ENCODE measurements at regions not wholly inside any gene's neighbourhood (a gene's known extent, or its start where the extent isn't known, plus 50 kb on each side); places are given as distances from the start of the nearest gene placed in this dataset.

- no peak for TF ChIP-seq CTCF (IDR thresholded peaks at IDR 0.05)
- no peak for TF ChIP-seq POLR2A (IDR thresholded peaks at IDR 0.05)
- Histone ChIP-seq H3K9me3 (no peaks in the 10 kb centered on the region), H3K4me1 (no peaks in the 10 kb centered on the region), H3K27me3 (no peaks in the 10 kb centered on the region), H3K27ac (peak overlapping the region in 2 of 4 donors; percentile 33 to 39), H3K36me3 (no peaks in the 10 kb centered on the region), H3K4me3 (no peak overlapping the region)
- intact Hi-C loops (cut with DNase I): no loop called here
- DNase-seq: no peak
- 24 to 36% methylated on average over 5 of the region's 5 CpGs for WGBS, 2 donors
These were observed 60.0 kb upstream of the DTNA start for GRCh38 chr18:34650121-34650545.

GRCh38 chr18:34651586-34652369 is 58.3 kb upstream of the DTNA start:
- Histone ChIP-seq H3K4me1 (no peaks in the 10 kb centered on the region), H3K27ac (no peak overlapping the region), H3K9me3 (no peaks in the 10 kb centered on the region), H3K36me3 (no peaks in the 10 kb centered on the region), H3K27me3 (no peaks in the 10 kb centered on the region), H3K4me3 (no peak overlapping the region)
- intact Hi-C loops (cut with DNase I): no loop called here
- no peak for DNase-seq
- TF ChIP-seq POLR2A (IDR thresholded peaks at IDR 0.05): no peak
- no peak for TF ChIP-seq CTCF (IDR thresholded peaks at IDR 0.05)
- 48 to 52% methylated on average over 6 of the region's 6 CpGs for WGBS, 2 donors

- intact Hi-C loops (cut with DNase I): no loop called here
- H3K27ac ChIP-seq: no peak overlapping the region
- no peaks in the 10 kb centered on the region for H3K36me3 ChIP-seq
- no peak overlapping the region for H3K4me3 ChIP-seq
- H3K9me3 ChIP-seq: no peaks in the 10 kb centered on the region
- H3K4me1 ChIP-seq: peaks cover 0 to 16% (median 0%) of the 10 kb centered on the region in 3 donors
- WGBS, 2 donors: 80 to 91% methylated on average over 2 of the region's 2 CpGs
- DNase-seq: no peak
- TF ChIP-seq POLR2A (IDR thresholded peaks at IDR 0.05): no peak
- no peaks in the 10 kb centered on the region for H3K27me3 ChIP-seq
These were observed 55.0 kb upstream of the DTNA start for GRCh38 chr18:34655131-34655530.

GRCh38 chr18:34657860-34658500 is 52.1 kb upstream of the DTNA start:
- Histone ChIP-seq H3K27me3 (no peaks in the 10 kb centered on the region), H3K4me1 (peaks cover 0 to 23% (median 0%) of the 10 kb centered on the region in 3 donors), H3K4me3 (no peak overlapping the region), H3K36me3 (no peaks in the 10 kb centered on the region), H3K9me3 (no peaks in the 10 kb centered on the region), H3K27ac (no peak overlapping the region)
- intact Hi-C loops (cut with DNase I): no loop called here
- TF ChIP-seq POLR2A (IDR thresholded peaks at IDR 0.05): no peak
- no peak for TF ChIP-seq CTCF (IDR thresholded peaks at IDR 0.05)
- no peak for DNase-seq
- 70 to 87% methylated on average over 4 of the region's 4 CpGs for WGBS, 2 donors

GRCh38 chr18:34659579-34660517 is 50.2 kb upstream of the DTNA start:
- H3K27me3 ChIP-seq: no peaks in the 10 kb centered on the region
- H3K36me3 ChIP-seq: no peaks in the 10 kb centered on the region
- no peak for TF ChIP-seq POLR2A (IDR thresholded peaks at IDR 0.05)
- peak overlapping the region in 3 of 4 donors; percentile 45 to 61 (median 57) for H3K27ac ChIP-seq
- intact Hi-C loops (cut with DNase I): loop anchor here (10.0 kb wide), 1 partner anchor 125 kb away; no protein-coding TSS in a partner anchor
- peaks cover 0 to 23% (median 0%) of the 10 kb centered on the region in 3 donors for H3K4me1 ChIP-seq
- no peaks in the 10 kb centered on the region for H3K9me3 ChIP-seq
- DNase-seq: no peak
- H3K4me3 ChIP-seq: no peak overlapping the region
- WGBS, 2 donors: 14 to 17% methylated on average over 8 of the region's 8 CpGs
